ENCODE measurements at regions not wholly inside any gene's neighbourhood (a gene's known extent, or its start where the extent isn't known, plus 50 kb on each side); places are given as distances from the start of the nearest gene placed in this dataset.

GRCh38 chr13:44814161-44814560, 175.1 kb downstream of the NUFIP1 start:
- no peak for DNase-seq (ENCODE audit: low read depth, low spot score)
- Histone ChIP-seq H4K20me1 (ENCODE audit: control insufficient read depth, extremely low read depth, insufficient read depth, low read length) (no peaks in the 10 kb centered on the region), H3K36me3 (ENCODE audit: control insufficient read depth in 2 of 2, extremely low read depth in 1 of 2, insufficient read depth in 2 of 2, low read length in 2 of 2) (no peaks in the 10 kb centered on the region), H2AFZ (ENCODE audit: control insufficient read depth, low read length) (no peak overlapping the region), H3K9me3 (ENCODE audit: control insufficient read depth, low read depth, low read length) (no peaks in the 10 kb centered on the region), H3K4me2 (ENCODE audit: control insufficient read depth, extremely low read depth, insufficient read depth, low read depth, low read length) (no peak overlapping the region), H3K27ac (ENCODE audit: control insufficient read depth, insufficient read depth, low read length) (no peak overlapping the region), H3K4me1 (ENCODE audit: control insufficient read depth, extremely low read depth, insufficient read depth, low read length) (peaks cover 42% of the 10 kb centered on the region), H3K27me3 (ENCODE audit: control insufficient read depth, extremely low read depth, insufficient read depth, low read length) (no peaks in the 10 kb centered on the region), H3K79me2 (ENCODE audit: control insufficient read depth, insufficient read depth, low read length) (no peaks in the 10 kb centered on the region), H3K4me3 (ENCODE audit: control insufficient read depth in 2 of 3, extremely low read depth in 1 of 3, insufficient read depth in 2 of 3, low read depth in 1 of 3, low read length in 3 of 3) (no peak overlapping the region), H3K9me1 (ENCODE audit: control insufficient read depth, extremely low read depth, insufficient read depth, low read length) (no peaks in the 10 kb centered on the region), H3K9ac (ENCODE audit: control insufficient read depth, extremely low read depth, insufficient read depth, low read length) (no peak overlapping the region)
- TF ChIP-seq CTCF (optimal IDR thresholded peaks at IDR 0.05 in 1 of 3, IDR thresholded peaks at IDR 0.05 in 1 of 3, conservative IDR thresholded peaks at IDR 0.05 in 1 of 3; ENCODE audit: extremely low read depth in 1 of 3, insufficient read depth in 2 of 3, low read length in 3 of 3) (no peak), EZH2 (IDR thresholded peaks at IDR 0.05; ENCODE audit: low read length) (no peak)
- no peak for FAIRE-seq
- dilution Hi-C loops (cut with MboI; ENCODE audit: extremely low pct_ligation_motif_present, low sequenced_read_pairs): no loop called here

GRCh38 chr13:44812818-44813217, 176.5 kb downstream of the NUFIP1 start:
- dilution Hi-C loops (cut with MboI; ENCODE audit: extremely low pct_ligation_motif_present, low sequenced_read_pairs): no loop called here
- H3K4me3 ChIP-seq (ENCODE audit: control insufficient read depth in 2 of 3, extremely low read depth in 1 of 3, insufficient read depth in 2 of 3, low read depth in 1 of 3, low read length in 3 of 3): no peak overlapping the region
- no peaks in the 10 kb centered on the region for H3K36me3 ChIP-seq (ENCODE audit: control insufficient read depth in 2 of 2, extremely low read depth in 1 of 2, insufficient read depth in 2 of 2, low read length in 2 of 2)
- H3K4me1 ChIP-seq (ENCODE audit: control insufficient read depth, extremely low read depth, insufficient read depth, low read length): peaks cover 32% of the 10 kb centered on the region
- H3K27me3 ChIP-seq (ENCODE audit: control insufficient read depth, extremely low read depth, insufficient read depth, low read length): no peaks in the 10 kb centered on the region
- no peak overlapping the region for H3K9ac ChIP-seq (ENCODE audit: control insufficient read depth, extremely low read depth, insufficient read depth, low read length)
- H4K20me1 ChIP-seq (ENCODE audit: control insufficient read depth, extremely low read depth, insufficient read depth, low read length): no peaks in the 10 kb centered on the region
- no peak overlapping the region for H3K27ac ChIP-seq (ENCODE audit: control insufficient read depth, insufficient read depth, low read length)
- TF ChIP-seq CTCF (optimal IDR thresholded peaks at IDR 0.05 in 1 of 3, IDR thresholded peaks at IDR 0.05 in 1 of 3, conservative IDR thresholded peaks at IDR 0.05 in 1 of 3; ENCODE audit: extremely low read depth in 1 of 3, insufficient read depth in 2 of 3, low read length in 3 of 3) (no peak), EZH2 (IDR thresholded peaks at IDR 0.05; ENCODE audit: low read length) (no peak)
- H3K9me1 ChIP-seq (ENCODE audit: control insufficient read depth, extremely low read depth, insufficient read depth, low read length): no peaks in the 10 kb centered on the region
- FAIRE-seq (no peak), DNase-seq (ENCODE audit: low read depth, low spot score) (no peak)
- H2AFZ ChIP-seq (ENCODE audit: control insufficient read depth, low read length): no peak overlapping the region
- no peak overlapping the region for H3K4me2 ChIP-seq (ENCODE audit: control insufficient read depth, extremely low read depth, insufficient read depth, low read depth, low read length)
- H3K9me3 ChIP-seq (ENCODE audit: control insufficient read depth, low read depth, low read length): no peaks in the 10 kb centered on the region
- no peaks in the 10 kb centered on the region for H3K79me2 ChIP-seq (ENCODE audit: control insufficient read depth, insufficient read depth, low read length)

All from keratinocyte (primary cell).